ENCODE measurements at regions not wholly inside any gene's neighbourhood (a gene's known extent, or its start where the extent isn't known, plus 50 kb on each side); places are given as distances from the start of the nearest gene placed in this dataset.

- TF ChIP-seq EZH2phosphoT487 (IDR thresholded peaks at IDR 0.05; ENCODE audit: borderline replicate concordance): no peak
- TF ChIP-seq, protein P1, sequence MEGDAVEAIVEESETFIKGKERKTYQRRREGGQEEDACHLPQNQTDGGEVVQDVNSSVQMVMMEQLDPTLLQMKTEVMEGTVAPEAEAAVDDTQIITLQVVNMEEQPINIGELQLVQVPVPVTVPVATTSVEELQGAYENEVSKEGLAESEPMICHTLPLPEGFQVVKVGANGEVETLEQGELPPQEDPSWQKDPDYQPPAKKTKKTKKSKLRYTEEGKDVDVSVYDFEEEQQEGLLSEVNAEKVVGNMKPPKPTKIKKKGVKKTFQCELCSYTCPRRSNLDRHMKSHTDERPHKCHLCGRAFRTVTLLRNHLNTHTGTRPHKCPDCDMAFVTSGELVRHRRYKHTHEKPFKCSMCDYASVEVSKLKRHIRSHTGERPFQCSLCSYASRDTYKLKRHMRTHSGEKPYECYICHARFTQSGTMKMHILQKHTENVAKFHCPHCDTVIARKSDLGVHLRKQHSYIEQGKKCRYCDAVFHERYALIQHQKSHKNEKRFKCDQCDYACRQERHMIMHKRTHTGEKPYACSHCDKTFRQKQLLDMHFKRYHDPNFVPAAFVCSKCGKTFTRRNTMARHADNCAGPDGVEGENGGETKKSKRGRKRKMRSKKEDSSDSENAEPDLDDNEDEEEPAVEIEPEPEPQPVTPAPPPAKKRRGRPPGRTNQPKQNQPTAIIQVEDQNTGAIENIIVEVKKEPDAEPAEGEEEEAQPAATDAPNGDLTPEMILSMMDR (conservative IDR thresholded peaks at IDR 0.05; ENCODE audit: low read length): no peak
These were observed 163.0 kb upstream of the HNMT start for GRCh38 chr2:137801228-137801627.
